ENCODE measurements at regions not wholly inside any gene's neighbourhood (a gene's known extent, or its start where the extent isn't known, plus 50 kb on each side); places are given as distances from the start of the nearest gene placed in this dataset.

- H3K4me2 ChIP-seq = no peak overlapping the region
- no peak overlapping the region for H3K9ac ChIP-seq
- H3K27me3 ChIP-seq = no peaks in the 10 kb centered on the region
- H3K9me3 ChIP-seq (replicated peaks in 1 of 11) = peaks cover 9 to 24% (median 18%) of the 10 kb centered on the region in 11 experiments; a peak in 21 of 22 replicates
- TF ChIP-seq Cebpa-rat (IDR thresholded peaks at IDR 0.05) = no peak
- peaks cover 0 to 9% (median 5%) of the 10 kb centered on the region in 10 experiments; a peak in 10 of 20 replicates for H3K4me1 ChIP-seq
- H3K36me3 ChIP-seq = no peaks in the 10 kb centered on the region
- no peak overlapping the region for H3K4me3 ChIP-seq
- H4K20me1 ChIP-seq = no peaks in the 10 kb centered on the region
- H3K27ac ChIP-seq = no peak overlapping the region
Measured at GRCh38 chrX:38505583-38505982, 55.8 kb upstream of the TSPAN7 start.
